ENCODE measurements at regions not wholly inside any gene's neighbourhood (a gene's known extent, or its start where the extent isn't known, plus 50 kb on each side); places are given as distances from the start of the nearest gene placed in this dataset.

DNA sequence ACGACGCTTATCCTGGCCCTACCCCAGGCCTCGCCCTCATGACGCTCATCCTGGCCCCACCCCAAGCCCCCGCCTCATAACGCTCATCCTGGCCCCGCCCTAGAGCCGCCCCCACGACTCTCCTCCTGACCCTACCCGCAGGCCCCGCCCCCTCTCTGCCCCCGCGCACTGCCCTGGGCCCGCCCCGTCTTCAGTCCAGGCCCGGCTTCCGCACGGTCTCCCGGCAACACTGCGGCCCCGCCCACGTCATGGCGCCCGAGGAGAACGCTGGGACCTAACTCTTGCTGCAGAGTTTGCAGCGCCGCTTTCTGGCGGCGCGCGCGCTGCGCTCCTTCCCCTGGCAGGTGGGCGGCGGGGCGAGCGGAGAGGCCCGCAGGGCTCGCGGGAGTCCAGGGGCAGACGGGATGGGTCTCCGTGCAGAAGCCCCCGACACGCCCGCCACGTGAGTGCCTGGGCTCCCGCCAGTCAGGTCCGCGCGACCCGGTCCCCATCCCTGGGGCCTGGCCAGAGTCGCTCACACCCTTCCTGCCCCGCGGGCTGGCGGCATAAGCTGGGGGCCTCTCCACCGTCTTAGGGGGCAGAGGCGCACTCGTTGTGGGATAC is 52.5 kb upstream of the ROPN1B start:
- TF ChIP-seq, protein P1, sequence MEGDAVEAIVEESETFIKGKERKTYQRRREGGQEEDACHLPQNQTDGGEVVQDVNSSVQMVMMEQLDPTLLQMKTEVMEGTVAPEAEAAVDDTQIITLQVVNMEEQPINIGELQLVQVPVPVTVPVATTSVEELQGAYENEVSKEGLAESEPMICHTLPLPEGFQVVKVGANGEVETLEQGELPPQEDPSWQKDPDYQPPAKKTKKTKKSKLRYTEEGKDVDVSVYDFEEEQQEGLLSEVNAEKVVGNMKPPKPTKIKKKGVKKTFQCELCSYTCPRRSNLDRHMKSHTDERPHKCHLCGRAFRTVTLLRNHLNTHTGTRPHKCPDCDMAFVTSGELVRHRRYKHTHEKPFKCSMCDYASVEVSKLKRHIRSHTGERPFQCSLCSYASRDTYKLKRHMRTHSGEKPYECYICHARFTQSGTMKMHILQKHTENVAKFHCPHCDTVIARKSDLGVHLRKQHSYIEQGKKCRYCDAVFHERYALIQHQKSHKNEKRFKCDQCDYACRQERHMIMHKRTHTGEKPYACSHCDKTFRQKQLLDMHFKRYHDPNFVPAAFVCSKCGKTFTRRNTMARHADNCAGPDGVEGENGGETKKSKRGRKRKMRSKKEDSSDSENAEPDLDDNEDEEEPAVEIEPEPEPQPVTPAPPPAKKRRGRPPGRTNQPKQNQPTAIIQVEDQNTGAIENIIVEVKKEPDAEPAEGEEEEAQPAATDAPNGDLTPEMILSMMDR (IDR thresholded peaks at IDR 0.05; ENCODE audit: insufficient read depth, low read depth, low read length): no peak
- TF ChIP-seq EZH2 (IDR thresholded peaks at IDR 0.05; ENCODE audit: insufficient read depth, low read length): no peak

All from astrocyte (in vitro differentiated cells and primary cell).